LNCAP (cell line): ENCODE measurements at regions not wholly inside any gene's neighbourhood (a gene's known extent, or its start where the extent isn't known, plus 50 kb on each side); places are given as distances from the start of the nearest gene placed in this dataset.

Experiments used
- CTCF ChIP-seq: fragments of 450-650 bp; IDR thresholded peaks from 2 replicates; pipeline ENCODE4 v1.5.1; 2017; ENCODE audit warnings: mild to moderate bottlenecking

- TF ChIP-seq CTCF = no peak
These were observed 432.0 kb downstream of the CCDC85A start for GRCh38 chr2:56615760-56616159.

- no peak for TF ChIP-seq CTCF
These were observed 440.4 kb downstream of the CCDC85A start for GRCh38 chr2:56624181-56624580.

GRCh38 chr2:56626927-56627326 is 443.1 kb downstream of the CCDC85A start:
- no peak for TF ChIP-seq CTCF

- TF ChIP-seq CTCF = no peak
These were observed 446.5 kb downstream of the CCDC85A start for GRCh38 chr2:56630286-56630685.

DNA sequence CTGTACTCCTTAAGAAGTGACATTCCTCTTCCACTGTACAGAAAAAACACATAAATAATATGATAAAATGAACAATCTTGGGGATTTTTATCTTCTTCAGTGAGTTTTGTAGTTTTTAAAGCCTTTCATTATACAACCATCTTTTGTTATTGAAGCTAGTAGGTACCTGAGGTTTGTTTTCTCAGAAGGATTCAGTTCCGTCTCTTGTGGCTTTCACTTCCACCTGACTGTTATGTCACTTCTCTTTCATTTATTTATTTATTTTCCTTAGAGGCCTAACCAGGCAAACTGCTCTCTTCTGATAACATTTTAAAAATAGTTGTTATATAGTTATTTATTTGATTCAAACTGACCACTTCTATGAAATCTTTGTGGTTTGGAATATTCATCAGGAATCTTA is 464.2 kb downstream of the CCDC85A start:
- no peak for TF ChIP-seq CTCF

GRCh38 chr2:56648802-56649201 is 465.0 kb downstream of the CCDC85A start:
- no peak for TF ChIP-seq CTCF

DNA sequence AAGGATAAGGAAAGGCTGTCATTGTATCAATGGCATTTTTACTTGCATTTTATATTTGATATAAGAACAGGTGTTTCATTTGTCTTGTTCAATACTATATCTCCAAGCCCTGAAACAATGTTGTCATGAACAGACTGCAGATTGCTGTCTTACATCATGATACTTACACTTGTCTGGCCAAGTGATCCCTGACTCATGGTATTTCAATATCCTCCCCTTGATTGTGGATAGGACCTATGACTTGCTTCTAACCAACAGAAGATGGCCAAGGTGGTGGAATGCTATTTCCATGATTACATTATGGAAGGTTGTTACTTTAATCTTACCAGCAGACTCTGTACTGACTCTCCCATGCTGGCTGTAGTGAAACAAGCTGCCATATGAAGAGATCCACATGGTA is 471.1 kb downstream of the CCDC85A start:
- TF ChIP-seq CTCF = no peak

GRCh38 chr2:56656826-56657225 is 473.0 kb downstream of the CCDC85A start:
- TF ChIP-seq CTCF = no peak
